Thyroid gland (tissue), 4 donors: ENCODE measurements at regions not wholly inside any gene's neighbourhood (a gene's known extent, or its start where the extent isn't known, plus 50 kb on each side); places are given as distances from the start of the nearest gene placed in this dataset.

Experiments used
- CTCF ChIP-seq, 6 experiments: fragments of 200-600 bp in 3 of 6; fragments of 450-650 bp in 3 of 6; sonication (generic) in 3 of 6; IDR thresholded peaks; one replicate each; pipeline ENCODE4 v1.5.1; 2016 to 2019; ENCODE audit warnings: antibody characterized with exemption in 6 of 6, mild to moderate bottlenecking in 2 of 6, inconsistent platforms in 1 of 6, moderate library complexity in 1 of 6
- POLR2A ChIP-seq, 2 donors: fragments of 450-650 bp; IDR thresholded peaks; one replicate each; pipeline ENCODE4 v1.6.1; 2017; ENCODE audit warnings: antibody characterized with exemption in 2 of 2, mild to moderate bottlenecking in 2 of 2, moderate library complexity in 1 of 2

- TF ChIP-seq CTCF (IDR thresholded peaks at IDR 0.05) (no peak), POLR2A (IDR thresholded peaks at IDR 0.05) (no peak)
These were observed 1421.5 kb downstream of the BRD1 start for GRCh38 chr22:48406161-48406560.
